OCI-LY7 (cell line): ENCODE measurements at regions not wholly inside any gene's neighbourhood (a gene's known extent, or its start where the extent isn't known, plus 50 kb on each side); places are given as distances from the start of the nearest gene placed in this dataset.

Experiments used
- CTCF ChIP-seq: fragments of 200-600 bp; sonication (generic); conservative IDR thresholded peaks from 2 replicates; pipeline ENCODE4 v1.5.1; 2014; ENCODE audit warnings: mild to moderate bottlenecking, antibody characterized with exemption, low read length, moderate library complexity, mixed read lengths
- EZH2phosphoT487 ChIP-seq: fragments of 200-600 bp; sonication (generic); IDR thresholded peaks from 2 replicates; pipeline ENCODE4 v1.6.1; 2018; ENCODE audit warnings: low read depth, borderline replicate concordance, mild to moderate bottlenecking, mixed run types, antibody characterized with exemption, low read length, moderate library complexity, mixed read lengths

- peak; percentile 94 for TF ChIP-seq CTCF
- TF ChIP-seq EZH2phosphoT487 = no peak
Observed at GRCh38 chr2:18749912-18750526, 160.7 kb upstream of the NT5C1B start.
